Activated T-cell treated with anti-CD3 and anti-CD28 coated beads, Interleukin-2, amount 50 U/mL, for 4 hours (primary cell): ENCODE measurements at regions not wholly inside any gene's neighbourhood (a gene's known extent, or its start where the extent isn't known, plus 50 kb on each side); places are given as distances from the start of the nearest gene placed in this dataset.
"Not testable (repeated sequence)": the region's sequence is repeated elsewhere in the genome, so short reads cannot be mapped to it uniquely, and the experiment has no call there.

ENCODE experiments used
- ATAC-seq, 2 donors: fragments of 200-7000 bp; cut with Tn5 transposase; one replicate each; pipeline ENCODE4 v1.10.0; 2021
- DNase-seq: peaks from one replicate; pipeline ENCODE4 v3.0.0-alpha.2; 2020
- H3K27me3 Mint-ChIP-seq: one replicate; pipeline ENCODE4 v1.8.0; 2021; ENCODE audit warnings: low read depth, mixed read lengths
- H3K36me3 Mint-ChIP-seq: one replicate; pipeline ENCODE4 v1.8.0; 2022; ENCODE audit warnings: mixed read lengths; ENCODE audit not compliant: insufficient read depth
- H3K4me1 Mint-ChIP-seq: one replicate; pipeline ENCODE4 v1.8.0; 2021; ENCODE audit warnings: low read depth, mixed read lengths
- H3K4me3 Mint-ChIP-seq: one replicate; pipeline ENCODE4 v1.8.0; 2021; ENCODE audit warnings: mild to moderate bottlenecking, moderate library complexity, mixed read lengths
- H3K9me3 Mint-ChIP-seq: one replicate; pipeline ENCODE4 v1.8.0; 2021; ENCODE audit warnings: mixed read lengths

GRCh38 chrX:79026742-79027141 lies 81.6 kb downstream of the P2RY10 start:
- not testable (repeated sequence) for DNase-seq, H3K4me3 Mint-ChIP-seq, H3K36me3 Mint-ChIP-seq, H3K27me3 Mint-ChIP-seq, ATAC-seq, H3K4me1 Mint-ChIP-seq, H3K9me3 Mint-ChIP-seq

- H3K4me3 Mint-ChIP-seq = no peak overlapping the region
- DNase-seq (no peak), ATAC-seq (no peak)
- no peaks in the 10 kb centered on the region for H3K9me3 Mint-ChIP-seq
- peaks cover 26% of the 10 kb centered on the region for H3K4me1 Mint-ChIP-seq
- no peaks in the 10 kb centered on the region for H3K36me3 Mint-ChIP-seq
- H3K27me3 Mint-ChIP-seq = no peaks in the 10 kb centered on the region
These were observed 90.2 kb downstream of the P2RY10 start for GRCh38 chrX:79035421-79035820.

- H3K9me3 Mint-ChIP-seq = peaks cover 5% of the 10 kb centered on the region
- ATAC-seq = no peak
- no peaks in the 10 kb centered on the region for H3K36me3 Mint-ChIP-seq
- DNase-seq = no peak
- H3K4me1 Mint-ChIP-seq = peaks cover 26% of the 10 kb centered on the region
- no peak overlapping the region for H3K4me3 Mint-ChIP-seq
- no peaks in the 10 kb centered on the region for H3K27me3 Mint-ChIP-seq
These were observed 91.1 kb downstream of the P2RY10 start for GRCh38 chrX:79036157-79036880.

DNA sequence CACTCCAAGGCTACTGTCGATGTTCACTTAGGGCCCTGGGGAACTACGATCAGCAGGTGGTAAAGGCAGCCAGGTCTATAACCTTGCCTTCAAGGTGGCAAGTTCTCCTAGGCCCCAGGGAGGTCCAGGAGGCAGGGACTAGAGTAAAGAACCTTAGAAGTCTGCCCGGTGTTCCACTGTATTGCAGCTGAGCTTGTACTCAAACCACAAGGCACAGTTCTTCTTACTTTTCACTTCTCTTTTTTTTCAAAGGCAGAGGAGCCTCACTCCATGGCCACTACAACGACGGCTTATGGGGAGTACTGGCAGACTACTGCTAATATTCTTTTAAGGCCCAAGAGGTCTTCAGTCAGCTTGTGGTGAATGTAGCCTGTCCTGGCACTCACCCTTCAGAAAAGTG lies 78.8 kb upstream of the GPR174 start:
- H3K4me3 Mint-ChIP-seq = no peak overlapping the region
- H3K27me3 Mint-ChIP-seq = no peaks in the 10 kb centered on the region
- no peak for ATAC-seq

DNA sequence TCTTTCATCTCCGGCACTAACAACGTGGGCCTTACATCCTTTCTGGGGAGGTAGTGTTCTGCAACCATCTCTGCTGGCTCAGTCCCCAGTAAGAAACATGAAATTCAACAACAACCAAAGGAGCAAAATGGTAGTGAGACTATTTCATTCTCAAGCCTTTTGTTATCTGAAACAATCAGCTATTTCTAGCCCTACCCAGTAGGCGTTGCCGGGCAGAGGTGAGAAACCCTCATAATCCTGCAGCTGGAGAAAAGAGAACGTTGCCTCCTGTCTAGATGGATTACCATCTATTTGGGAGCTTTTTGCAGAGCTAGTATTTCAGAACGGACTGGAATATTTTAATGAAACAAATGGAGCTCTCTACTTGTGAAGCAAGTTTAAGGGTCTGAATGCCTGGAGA lies 66.4 kb upstream of the GPR174 start:
- Mint-ChIP-seq H3K4me1 (peaks cover 24% of the 10 kb centered on the region), H3K27me3 (no peaks in the 10 kb centered on the region), H3K9me3 (no peaks in the 10 kb centered on the region), H3K4me3 (no peak overlapping the region), H3K36me3 (no peaks in the 10 kb centered on the region)
- DNase-seq = no peak
- ATAC-seq = no peak

More for the DNA sequence above, 78.8 kb upstream of the GPR174 start:
- no peak for DNase-seq
- Mint-ChIP-seq H3K4me1 (no peaks in the 10 kb centered on the region), H3K9me3 (peaks cover 4% of the 10 kb centered on the region), H3K36me3 (no peaks in the 10 kb centered on the region)

GRCh38 chrX:79079477-79079876 lies 65.0 kb upstream of the GPR174 start:
- H3K36me3 Mint-ChIP-seq = no peaks in the 10 kb centered on the region
- H3K9me3 Mint-ChIP-seq = no peaks in the 10 kb centered on the region

GRCh38 chrX:79080141-79080540 lies 64.3 kb upstream of the GPR174 start:
- Mint-ChIP-seq H3K27me3 (no peaks in the 10 kb centered on the region), H3K4me3 (no peak overlapping the region), H3K9me3 (no peaks in the 10 kb centered on the region), H3K4me1 (peaks cover 32% of the 10 kb centered on the region), H3K36me3 (no peaks in the 10 kb centered on the region)
- DNase-seq (no peak), ATAC-seq (no peak)

More at GRCh38 chrX:79079477-79079876, 65.0 kb upstream of the GPR174 start:
- Mint-ChIP-seq H3K4me3 (no peak overlapping the region), H3K27me3 (no peaks in the 10 kb centered on the region), H3K4me1 (peaks cover 27% of the 10 kb centered on the region)
- ATAC-seq (no peak), DNase-seq (no peak)

DNA sequence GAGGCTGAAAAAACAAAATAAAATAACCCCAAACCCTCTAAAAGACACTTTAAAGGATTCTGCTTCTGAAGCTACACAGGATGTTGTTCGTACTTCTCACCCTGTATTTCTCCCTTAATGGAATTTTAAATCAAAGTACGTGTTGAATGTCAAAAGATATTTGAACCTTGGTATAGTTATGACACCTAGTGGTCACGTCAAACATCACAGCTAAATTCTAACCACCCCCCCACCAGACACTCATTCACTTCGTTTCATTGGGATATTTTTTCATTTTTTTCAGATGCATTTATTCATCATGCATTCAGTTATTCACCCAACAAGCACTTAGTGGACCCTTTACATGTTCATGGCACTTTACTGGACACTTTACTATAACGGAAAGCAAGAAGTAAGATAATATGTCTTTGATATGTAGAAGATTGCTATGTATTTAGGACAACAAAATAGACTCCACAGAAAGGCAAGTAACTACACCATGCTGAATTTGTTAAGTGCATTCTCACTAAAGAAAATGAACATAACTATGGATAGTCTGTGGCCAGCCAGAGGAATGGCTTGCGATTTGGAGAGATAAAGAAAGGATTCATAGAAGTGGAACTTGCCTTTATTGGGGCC lies 62.5 kb upstream of the GPR174 start:
- Mint-ChIP-seq H3K36me3 (no peaks in the 10 kb centered on the region), H3K4me3 (peak overlapping the region; percentile 44), H3K4me1 (peaks cover 34% of the 10 kb centered on the region), H3K9me3 (no peaks in the 10 kb centered on the region), H3K27me3 (no peaks in the 10 kb centered on the region)
- DNase-seq = peak; percentile 12
- ATAC-seq = peak; percentile 50 to 53

- Mint-ChIP-seq H3K36me3 (no peaks in the 10 kb centered on the region), H3K4me1 (peaks cover 37% of the 10 kb centered on the region), H3K27me3 (no peaks in the 10 kb centered on the region), H3K9me3 (no peaks in the 10 kb centered on the region), H3K4me3 (no peak overlapping the region)
- DNase-seq (no peak), ATAC-seq (no peak)
These were observed 61.6 kb upstream of the GPR174 start for GRCh38 chrX:79082899-79083298.

- DNase-seq (no peak), ATAC-seq (no peak)
- H3K27me3 Mint-ChIP-seq = no peaks in the 10 kb centered on the region
These were observed 59.6 kb upstream of the GPR174 start for GRCh38 chrX:79084923-79085322.

DNA sequence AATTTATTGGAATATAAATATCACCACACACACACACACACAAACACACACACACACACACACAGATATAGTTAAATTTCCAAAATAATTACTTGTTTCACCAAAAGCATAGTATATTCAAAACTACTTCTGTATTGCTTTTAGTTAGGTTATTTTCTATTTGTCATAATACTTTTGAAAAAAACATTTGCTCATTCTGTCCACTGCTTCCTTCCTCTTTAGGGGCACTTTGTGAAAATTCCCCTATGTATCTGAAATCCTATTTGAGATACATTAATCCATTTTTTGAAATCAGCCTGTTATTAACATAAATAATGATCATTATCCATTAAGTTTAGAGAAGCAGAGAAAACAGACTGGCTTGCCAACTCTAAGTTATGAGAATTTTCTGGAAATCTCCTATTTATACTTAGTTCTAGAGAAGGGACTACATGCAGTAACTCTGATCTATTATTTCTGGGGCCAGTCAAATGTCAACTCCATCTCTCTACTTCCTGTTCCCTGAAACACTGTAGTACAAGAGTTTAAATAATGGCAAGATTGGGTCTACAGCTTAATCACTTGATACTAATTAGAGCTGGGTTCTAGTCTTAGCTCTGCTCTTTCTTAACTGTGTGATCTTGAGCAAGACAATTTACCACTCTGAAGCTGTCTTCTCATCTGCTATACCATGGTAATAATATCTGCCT lies 54.4 kb upstream of the GPR174 start:
- no peak overlapping the region for H3K4me3 Mint-ChIP-seq
- H3K9me3 Mint-ChIP-seq = peaks cover 3% of the 10 kb centered on the region
- DNase-seq (no peak), ATAC-seq (no peak)
- peaks cover 57% of the 10 kb centered on the region for H3K4me1 Mint-ChIP-seq
- peaks cover 2% of the 10 kb centered on the region for H3K36me3 Mint-ChIP-seq
- H3K27me3 Mint-ChIP-seq = no peaks in the 10 kb centered on the region

More at GRCh38 chrX:79084923-79085322, 59.6 kb upstream of the GPR174 start:
- Mint-ChIP-seq H3K9me3 (no peaks in the 10 kb centered on the region), H3K36me3 (no peaks in the 10 kb centered on the region), H3K4me3 (no peak overlapping the region), H3K4me1 (peaks cover 42% of the 10 kb centered on the region)

DNA sequence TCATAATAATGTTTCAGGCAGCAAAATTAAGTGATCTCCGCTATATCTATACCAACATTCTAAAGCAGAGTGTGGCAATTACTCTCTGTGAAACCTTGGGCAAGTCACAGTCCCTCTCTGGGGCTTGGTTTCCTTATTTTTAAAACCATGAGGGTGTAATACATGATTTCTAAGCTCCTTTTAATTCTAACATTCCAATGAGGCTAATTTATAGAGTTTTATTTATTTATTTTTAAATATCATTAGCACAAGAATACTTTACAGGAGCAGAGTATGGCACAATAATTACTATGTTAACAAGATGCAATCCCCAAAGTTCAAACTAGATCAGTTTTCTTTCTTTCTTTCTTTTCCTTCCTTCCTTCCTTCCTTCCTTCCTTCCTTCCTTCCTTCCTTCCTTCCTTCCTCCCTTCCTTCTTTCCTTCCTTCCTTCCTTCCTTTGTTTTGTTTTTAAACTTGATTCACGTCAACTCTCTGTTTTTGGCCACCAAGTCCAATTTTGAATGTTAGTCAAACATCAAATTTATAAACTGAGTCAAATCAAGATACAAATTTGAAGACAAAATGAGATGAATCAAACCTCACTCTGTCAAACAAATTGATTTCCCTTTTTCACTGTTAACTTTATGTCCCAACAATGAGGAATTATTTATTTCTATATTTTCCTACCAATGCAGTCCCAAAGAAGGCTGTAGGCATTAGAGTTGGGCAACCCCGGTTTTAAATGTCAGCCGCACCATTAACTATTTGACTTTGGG lies 50.2 kb upstream of the GPR174 start:
- DNase-seq = no peak
- H3K4me3 Mint-ChIP-seq = no peak overlapping the region
- peaks cover 76% of the 10 kb centered on the region for H3K4me1 Mint-ChIP-seq
- ATAC-seq = no peak
- no peaks in the 10 kb centered on the region for H3K27me3 Mint-ChIP-seq
- H3K9me3 Mint-ChIP-seq = peaks cover 3% of the 10 kb centered on the region
- H3K36me3 Mint-ChIP-seq = peaks cover 2% of the 10 kb centered on the region
